AG09319 (cell line): ENCODE measurements at regions not wholly inside any gene's neighbourhood (a gene's known extent, or its start where the extent isn't known, plus 50 kb on each side); places are given as distances from the start of the nearest gene placed in this dataset.

ENCODE experiments used
- DNase-seq: peaks from one replicate; pipeline ENCODE4 v3.0.0-alpha.2; 2010; ENCODE audit warnings: low read depth; ENCODE audit errors: extremely low read depth
- CTCF ChIP-seq: IDR thresholded peaks from 2 replicates; pipeline ENCODE4 v1.5.1; 2011; ENCODE audit warnings: low read depth, mild to moderate bottlenecking, inconsistent platforms, low read length, moderate library complexity

- no peak for TF ChIP-seq CTCF
- no peak for DNase-seq
Observed at GRCh38 chr2:43045866-43046265, 180.5 kb downstream of the ZFP36L2 start.

GRCh38 chr2:43044093-43044681 lies 182.2 kb downstream of the ZFP36L2 start:
- TF ChIP-seq CTCF, result no peak

GRCh38 chr2:43043553-43043870 lies 182.9 kb downstream of the ZFP36L2 start:
- no peak for DNase-seq
- TF ChIP-seq CTCF, result no peak

More at GRCh38 chr2:43044093-43044681, 182.2 kb downstream of the ZFP36L2 start:
- DNase-seq, result no peak

GRCh38 chr2:43041661-43042360 lies 184.6 kb downstream of the ZFP36L2 start:
- DNase-seq, result peak; percentile 88
- TF ChIP-seq CTCF, result no peak

GRCh38 chr2:43041173-43041591 lies 185.2 kb downstream of the ZFP36L2 start:
- no peak for DNase-seq
- no peak for TF ChIP-seq CTCF

- no peak for DNase-seq
- no peak for TF ChIP-seq CTCF
Observed at GRCh38 chr2:43040084-43040854, 186.1 kb downstream of the ZFP36L2 start.
